Progenitor cell of endocrine pancreas (in vitro differentiated cells): ENCODE measurements at regions not wholly inside any gene's neighbourhood (a gene's known extent, or its start where the extent isn't known, plus 50 kb on each side); places are given as distances from the start of the nearest gene placed in this dataset.
"Not testable (repeated sequence)": the region's sequence is repeated elsewhere in the genome, so short reads cannot be mapped to it uniquely, and the experiment has no call there.

ENCODE experiments used
- DNase-seq: peaks from one replicate; pipeline ENCODE4 v3.0.0; 2021; ENCODE audit warnings: low spot score; ENCODE audit not compliant: unreplicated experiment
- H3K27ac Mint-ChIP-seq: 2 replicates; pipeline ENCODE4 v1.8.0; 2021; ENCODE audit warnings: mild to moderate bottlenecking, moderate library complexity, mixed read lengths
- H3K27me3 Mint-ChIP-seq: 2 replicates; pipeline ENCODE4 v1.8.0; 2021; ENCODE audit warnings: mixed read lengths
- H3K36me3 Mint-ChIP-seq: 2 replicates; pipeline ENCODE4 v1.8.0; 2022; ENCODE audit warnings: mixed read lengths; ENCODE audit not compliant: insufficient read depth
- H3K4me1 Mint-ChIP-seq: 2 replicates; pipeline ENCODE4 v1.8.0; 2021; ENCODE audit warnings: low read depth, mixed read lengths
- H3K4me3 Mint-ChIP-seq: 2 replicates; pipeline ENCODE4 v1.8.0; 2021; ENCODE audit warnings: low read depth, mild to moderate bottlenecking, moderate library complexity, mixed read lengths
- H3K9me3 Mint-ChIP-seq: 2 replicates; pipeline ENCODE4 v1.8.0; 2021; ENCODE audit warnings: low read depth, mixed read lengths
- CTCF ChIP-seq: fragments of 200-600 bp; sonication (generic); IDR thresholded peaks from one replicate; pipeline ENCODE4 v1.5.0; 2021; ENCODE audit warnings: antibody characterized with exemption, mild to moderate bottlenecking; ENCODE audit not compliant: unreplicated experiment

- Mint-ChIP-seq H3K4me1 (no peaks in the 10 kb centered on the region), H3K27me3 (no peaks in the 10 kb centered on the region), H3K9me3 (peaks cover 9% of the 10 kb centered on the region), H3K27ac (no peak overlapping the region), H3K4me3 (no peak overlapping the region), H3K36me3 (no peaks in the 10 kb centered on the region)
- no peak for DNase-seq
- TF ChIP-seq CTCF: no peak
Observed at GRCh38 chr20:20786428-20786827, 74.0 kb upstream of the RALGAPA2 start.

- H3K4me1 Mint-ChIP-seq: no peaks in the 10 kb centered on the region
- H3K9me3 Mint-ChIP-seq: peaks cover 9% of the 10 kb centered on the region
- TF ChIP-seq CTCF: no peak
- DNase-seq: no peak
- H3K36me3 Mint-ChIP-seq: no peaks in the 10 kb centered on the region
- H3K27ac Mint-ChIP-seq: no peak overlapping the region
- H3K27me3 Mint-ChIP-seq: no peaks in the 10 kb centered on the region
- H3K4me3 Mint-ChIP-seq: no peak overlapping the region
Observed at GRCh38 chr20:20785226-20785625, 72.8 kb upstream of the RALGAPA2 start.

- not testable (repeated sequence) for H3K9me3 Mint-ChIP-seq, H3K36me3 Mint-ChIP-seq, H3K27me3 Mint-ChIP-seq, H3K4me3 Mint-ChIP-seq, DNase-seq, H3K27ac Mint-ChIP-seq, H3K4me1 Mint-ChIP-seq
Observed at GRCh38 chr20:20784450-20784849, 72.0 kb upstream of the RALGAPA2 start.

GRCh38 chr20:20783450-20783849, 71.0 kb upstream of the RALGAPA2 start:
- Mint-ChIP-seq H3K36me3 (no peaks in the 10 kb centered on the region), H3K4me3 (no peak overlapping the region), H3K27me3 (no peaks in the 10 kb centered on the region), H3K4me1 (no peaks in the 10 kb centered on the region), H3K9me3 (peaks cover 9% of the 10 kb centered on the region), H3K27ac (no peak overlapping the region)
- no peak for TF ChIP-seq CTCF
- DNase-seq: no peak

GRCh38 chr20:20782755-20783154, 70.3 kb upstream of the RALGAPA2 start:
- no peak for DNase-seq
- peaks cover 9% of the 10 kb centered on the region for H3K9me3 Mint-ChIP-seq
- H3K36me3 Mint-ChIP-seq: no peaks in the 10 kb centered on the region
- H3K27me3 Mint-ChIP-seq: no peaks in the 10 kb centered on the region
- H3K27ac Mint-ChIP-seq: no peak overlapping the region
- H3K4me3 Mint-ChIP-seq: no peak overlapping the region
- TF ChIP-seq CTCF: no peak
- H3K4me1 Mint-ChIP-seq: no peaks in the 10 kb centered on the region

GRCh38 chr20:20782231-20782630, 69.8 kb upstream of the RALGAPA2 start:
- Mint-ChIP-seq H3K4me1 (no peaks in the 10 kb centered on the region), H3K4me3 (no peak overlapping the region), H3K9me3 (peaks cover 5% of the 10 kb centered on the region), H3K27me3 (no peaks in the 10 kb centered on the region), H3K27ac (no peak overlapping the region), H3K36me3 (no peaks in the 10 kb centered on the region)
- no peak for DNase-seq
- TF ChIP-seq CTCF: no peak
